Stimulated activated CD8-positive, alpha-beta memory T cell treated with anti-CD3 and anti-CD28 coated beads, Interleukin-4, amount 100 ng/mL, for 4 hours (primary cell): ENCODE measurements at regions not wholly inside any gene's neighbourhood (a gene's known extent, or its start where the extent isn't known, plus 50 kb on each side); places are given as distances from the start of the nearest gene placed in this dataset.
"Not testable (repeated sequence)": the region's sequence is repeated elsewhere in the genome, so short reads cannot be mapped to it uniquely, and the experiment has no call there.

Experiments
- DNase-seq, 2 donors: peaks; one replicate each; pipeline ENCODE4 v3.0.0-alpha.2; 2020; ENCODE audit warnings: low read depth in 2 of 2, low spot score in 1 of 2

DNA sequence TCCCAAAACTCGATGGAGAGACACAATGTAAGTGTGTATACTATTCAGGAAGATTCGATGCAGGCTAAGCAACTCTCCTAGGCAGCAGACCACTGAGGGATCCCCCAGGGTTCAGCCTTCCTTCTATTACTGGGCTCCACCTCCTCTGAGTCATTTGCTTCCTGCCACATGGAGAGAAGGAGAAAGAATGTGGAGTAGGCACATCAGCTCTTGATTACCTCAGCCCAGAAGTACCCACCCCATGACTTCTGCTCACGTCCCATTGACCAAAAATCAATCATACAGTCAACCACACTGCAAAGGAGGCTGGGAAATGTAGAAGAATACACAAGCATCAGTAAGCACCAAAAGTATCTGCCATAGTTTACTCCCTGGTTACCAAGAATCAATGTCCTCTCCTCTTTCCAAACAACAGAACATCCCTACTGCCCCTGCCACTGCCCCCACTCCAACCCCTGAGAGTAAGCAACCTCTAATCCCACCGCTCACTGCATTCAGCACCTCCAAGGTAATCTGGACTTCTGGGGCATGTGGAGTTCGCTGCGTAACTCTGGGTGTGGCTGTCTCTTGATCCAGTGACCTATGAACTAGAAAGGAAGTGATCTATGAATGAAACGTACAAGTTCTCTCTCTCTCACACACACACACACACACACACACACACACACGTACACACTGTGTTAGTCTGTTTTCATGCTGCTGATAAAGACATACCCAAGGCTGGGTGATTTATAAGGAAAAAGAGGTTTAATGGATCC is 91.2 kb upstream of the C1QTNF7 start:
- DNase-seq = no peak

DNA sequence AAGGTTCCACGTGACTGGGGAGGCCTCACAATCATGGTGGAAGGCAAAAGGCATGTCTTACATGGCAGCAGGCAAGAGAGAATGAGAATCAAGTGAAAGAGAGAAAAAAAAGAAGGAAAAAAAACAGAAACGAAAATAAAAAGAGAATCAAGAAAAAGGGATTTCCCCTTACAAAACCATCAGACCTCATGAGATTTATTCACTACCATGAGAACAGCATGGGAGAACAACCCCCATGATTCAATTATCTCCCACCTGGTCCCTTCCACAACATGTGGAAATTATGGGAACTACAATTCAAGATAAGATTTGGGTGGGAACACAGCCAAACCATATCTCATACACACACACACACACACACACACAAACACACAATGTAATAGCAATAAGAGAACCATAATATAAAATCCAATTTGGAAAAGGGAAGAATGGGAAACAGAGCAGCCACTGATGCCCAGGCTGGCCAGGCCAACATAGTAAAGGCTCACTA is 90.6 kb upstream of the C1QTNF7 start:
- not testable (repeated sequence) for DNase-seq

DNA sequence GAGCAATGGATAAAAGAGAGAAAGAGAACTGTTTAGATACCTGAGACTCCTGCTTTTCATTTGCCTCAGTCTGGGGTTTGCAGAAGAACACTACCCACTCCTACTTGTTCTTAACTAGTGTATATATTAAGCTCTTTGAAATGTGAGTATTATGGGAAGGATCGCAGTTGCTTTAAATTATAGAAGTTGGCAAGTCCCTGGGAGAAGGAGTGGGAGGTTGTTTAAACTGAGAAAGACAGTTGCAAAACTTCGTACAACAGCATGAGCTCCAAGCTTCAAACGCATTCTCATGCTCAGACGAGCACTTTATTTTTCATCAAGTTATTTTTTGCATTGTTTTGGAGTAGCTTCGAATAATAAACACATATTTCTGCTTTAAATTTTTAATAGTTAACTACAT is 88.1 kb upstream of the C1QTNF7 start:
- no peak for DNase-seq

DNA sequence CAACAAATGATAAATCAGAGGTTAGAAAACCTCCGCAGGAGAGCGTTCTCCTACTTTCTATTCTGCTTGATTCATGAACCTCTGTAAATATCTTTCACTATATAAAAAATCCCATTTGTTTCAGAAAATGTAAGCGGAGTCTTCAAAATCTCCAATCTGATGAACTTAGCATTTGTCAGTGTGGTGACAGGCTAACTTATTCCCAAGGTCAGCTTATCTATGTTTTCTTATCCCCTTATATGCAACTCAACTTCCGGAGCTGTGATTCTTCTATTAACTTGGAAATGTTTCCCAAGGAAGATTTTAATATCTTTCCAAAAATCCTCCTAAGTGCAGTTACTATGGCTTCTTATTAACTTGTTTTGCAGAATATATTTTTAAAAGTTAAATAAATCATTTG is 87.5 kb upstream of the C1QTNF7 start:
- DNase-seq = no peak

DNA sequence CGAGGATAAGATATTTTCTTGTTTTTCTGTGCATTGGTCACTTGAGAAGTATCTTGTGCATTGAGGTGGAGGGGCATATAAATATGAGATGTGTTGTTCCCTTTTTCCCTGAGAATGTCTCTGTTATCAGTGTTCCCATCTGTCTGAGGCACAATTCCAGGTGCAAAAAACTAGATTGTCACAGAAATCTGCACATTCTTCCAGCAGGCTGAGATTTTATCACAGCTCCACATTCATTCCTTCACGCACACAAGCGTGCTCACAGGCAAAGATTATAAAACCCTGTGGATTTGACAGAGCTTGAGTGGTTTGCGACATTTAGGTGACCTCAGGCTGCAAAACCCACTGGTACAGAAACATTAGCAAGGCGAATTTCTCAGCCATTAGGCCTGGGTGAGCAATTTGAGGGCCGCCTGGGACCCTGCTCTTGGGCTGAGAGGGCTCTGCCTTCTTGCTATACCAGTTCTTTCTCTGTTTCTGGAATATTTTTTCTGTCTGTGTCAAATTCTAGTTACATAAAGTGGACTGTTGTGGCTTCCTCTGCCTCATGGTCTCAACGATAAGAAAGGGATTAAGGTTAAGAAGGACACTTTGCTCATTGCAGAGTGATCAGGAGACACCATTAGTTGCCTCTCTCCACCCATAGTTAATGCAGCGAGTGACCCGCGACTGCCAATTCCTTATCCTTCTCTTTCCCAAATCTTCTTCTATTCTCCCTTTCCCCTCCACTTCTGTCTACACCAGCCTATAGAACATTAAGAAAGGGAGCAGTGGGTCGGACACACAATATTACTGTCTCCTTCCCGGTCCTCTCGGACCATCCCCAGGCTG is 86.7 kb upstream of the C1QTNF7 start:
- DNase-seq = no peak

DNA sequence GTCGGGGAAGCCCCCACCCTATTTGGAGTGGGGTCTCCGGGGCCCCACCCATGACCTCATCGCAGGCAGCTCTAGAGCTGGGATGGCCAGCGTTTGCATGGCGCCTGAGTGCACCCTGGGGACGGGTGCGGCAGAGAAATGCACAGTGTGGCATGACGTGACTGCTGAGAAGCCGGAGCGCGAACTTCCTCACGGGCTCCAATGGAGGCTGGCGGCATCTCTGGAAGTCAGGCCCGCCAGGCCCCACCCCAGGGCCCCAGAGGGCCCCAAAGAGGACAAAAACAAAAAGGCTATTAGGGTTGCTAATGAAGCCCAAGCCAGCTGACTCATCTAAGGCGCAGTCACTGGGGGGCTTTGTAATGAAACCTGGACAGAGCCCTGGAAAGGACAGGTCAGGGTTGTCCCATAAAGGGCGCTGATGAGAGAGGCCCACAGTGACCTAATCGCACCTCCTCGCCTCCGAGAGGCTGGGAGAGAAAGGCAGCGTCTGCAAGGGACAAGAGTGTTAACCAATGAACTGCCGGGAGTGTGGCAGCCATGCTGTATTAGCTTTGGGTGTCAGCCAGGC is 86.0 kb upstream of the C1QTNF7 start:
- DNase-seq = no peak

DNA sequence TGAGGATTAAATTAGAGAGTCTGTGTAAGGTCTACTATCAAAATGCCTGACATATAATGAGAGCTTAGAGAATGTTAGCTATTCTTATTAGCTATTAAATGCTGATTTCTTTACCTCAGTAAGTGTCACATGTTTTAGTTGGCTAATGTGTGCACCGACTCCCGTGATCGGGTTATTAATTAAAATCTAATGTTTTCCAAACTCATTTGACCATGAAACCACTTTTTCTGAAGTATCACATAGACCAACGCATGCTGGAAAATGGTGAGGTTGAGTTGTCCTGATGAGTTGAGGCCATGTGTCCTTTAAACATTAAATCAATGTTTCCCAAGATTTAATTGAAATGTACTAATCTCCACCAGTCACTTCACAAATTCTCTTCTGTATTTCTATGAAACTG is 84.8 kb upstream of the C1QTNF7 start:
- no peak for DNase-seq

DNA sequence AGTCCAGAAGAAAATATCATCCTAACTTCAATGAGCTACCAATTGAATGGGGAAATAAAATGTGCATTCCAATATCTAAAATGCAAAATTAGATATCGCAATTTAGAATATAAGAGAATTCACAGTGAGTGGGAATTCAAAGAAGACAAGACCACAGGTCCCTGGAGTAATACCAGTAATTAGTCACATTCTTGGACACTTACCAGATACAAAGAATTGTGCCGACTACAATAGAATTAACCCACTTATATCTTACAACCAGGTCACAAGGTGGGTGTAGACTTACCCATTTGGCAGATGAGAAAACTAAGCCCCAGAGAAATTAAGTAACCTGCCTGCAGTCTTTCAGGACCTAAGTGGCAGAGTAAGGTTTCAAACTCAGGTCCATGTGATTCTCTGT is 84.3 kb upstream of the C1QTNF7 start:
- DNase-seq = no peak

DNA sequence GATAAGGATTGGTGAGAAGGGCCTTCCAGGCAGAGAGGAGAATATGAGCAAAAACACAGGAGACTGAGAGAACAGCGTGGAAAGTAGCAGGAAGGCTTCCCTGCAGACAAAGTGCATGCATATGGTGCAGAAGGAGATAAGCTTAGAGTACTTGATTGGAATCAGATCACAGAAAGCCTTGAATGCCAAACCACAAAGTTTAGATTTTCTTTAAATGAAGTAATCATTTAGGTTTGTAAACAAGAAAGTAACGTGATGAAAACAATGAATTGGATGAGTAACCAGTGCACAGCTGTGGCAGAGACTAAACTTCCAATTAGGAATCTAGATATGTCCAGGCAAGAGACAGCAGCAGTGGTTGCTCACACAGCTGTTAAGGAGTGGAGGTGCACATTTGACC is 83.8 kb upstream of the C1QTNF7 start:
- DNase-seq = no peak

DNA sequence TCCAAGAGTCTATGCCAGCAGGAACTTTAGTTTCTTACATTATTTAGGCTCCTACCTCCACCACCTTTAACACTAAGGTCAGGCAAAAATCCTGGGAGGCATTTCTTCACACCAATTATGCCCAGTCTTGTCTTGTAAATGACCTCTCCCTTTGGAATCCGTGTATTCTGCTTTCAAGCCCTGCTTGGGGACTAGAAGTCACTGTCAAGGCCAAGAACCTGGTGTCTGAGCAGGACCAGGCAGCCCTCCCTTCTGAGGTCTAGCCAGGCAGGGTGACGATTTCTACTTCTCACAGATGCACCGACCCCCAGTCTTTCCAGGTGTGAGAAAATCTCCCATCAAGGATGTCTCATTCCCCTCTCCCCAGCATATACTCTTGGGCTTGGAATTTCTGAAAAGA is 82.7 kb upstream of the C1QTNF7 start:
- DNase-seq = no peak

DNA sequence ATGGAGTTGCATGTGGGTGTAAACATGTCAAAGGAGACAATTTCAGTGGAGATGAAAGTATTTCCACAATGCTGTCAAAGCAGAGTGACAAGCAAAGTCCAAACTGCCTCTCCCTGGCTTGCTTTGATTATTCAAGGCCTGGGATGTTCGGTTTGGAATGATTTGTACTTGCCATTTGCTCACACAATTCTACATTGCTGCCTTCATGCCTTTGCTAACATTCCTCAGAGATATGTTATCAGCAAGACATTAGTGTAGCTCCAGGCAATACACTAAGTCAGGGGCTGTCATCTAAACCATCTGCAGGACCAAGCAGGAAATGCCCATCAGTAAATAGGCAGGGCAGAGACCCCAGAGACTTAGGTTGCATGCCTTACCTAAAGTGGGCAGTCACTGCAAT is 79.6 kb upstream of the C1QTNF7 start:
- no peak for DNase-seq

DNA sequence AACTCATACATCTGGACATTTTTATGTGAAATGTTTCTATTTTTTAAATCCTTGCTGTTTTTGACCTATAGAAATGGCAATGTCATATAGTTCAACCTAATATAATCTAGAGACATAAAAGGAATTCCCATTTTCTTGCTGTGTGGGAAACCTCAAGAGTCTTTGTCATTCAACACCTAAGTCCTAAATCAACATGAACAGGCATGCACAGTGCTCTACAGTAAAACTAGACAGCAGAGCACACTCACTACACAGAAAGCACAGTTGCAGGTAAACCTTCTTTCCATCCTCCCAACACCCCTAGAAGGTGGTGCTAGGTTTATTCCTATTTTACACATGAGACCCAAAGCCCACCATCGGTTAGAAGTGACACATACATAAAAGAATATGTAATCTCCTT is 79.1 kb upstream of the C1QTNF7 start:
- DNase-seq = no peak

DNA sequence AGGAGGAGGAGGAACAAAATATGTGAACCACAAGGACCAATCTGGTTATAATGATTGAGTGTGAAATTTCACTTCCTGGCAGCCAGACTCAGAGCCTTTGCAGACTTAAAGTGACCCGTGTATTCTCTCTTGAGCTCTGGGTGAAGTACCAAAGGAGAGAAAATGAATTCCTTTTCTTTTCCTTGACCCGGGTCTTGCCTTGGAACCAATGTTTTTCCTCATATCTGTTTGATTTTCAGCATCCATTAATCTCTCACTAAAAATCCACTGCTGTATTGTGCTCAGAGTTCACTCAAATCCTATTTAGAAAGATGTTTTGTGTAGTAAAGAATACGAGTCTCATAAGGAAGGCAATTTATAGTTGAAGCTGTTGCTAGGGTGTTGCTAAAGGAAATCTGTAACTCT is 78.3 kb upstream of the C1QTNF7 start:
- DNase-seq = no peak

DNA sequence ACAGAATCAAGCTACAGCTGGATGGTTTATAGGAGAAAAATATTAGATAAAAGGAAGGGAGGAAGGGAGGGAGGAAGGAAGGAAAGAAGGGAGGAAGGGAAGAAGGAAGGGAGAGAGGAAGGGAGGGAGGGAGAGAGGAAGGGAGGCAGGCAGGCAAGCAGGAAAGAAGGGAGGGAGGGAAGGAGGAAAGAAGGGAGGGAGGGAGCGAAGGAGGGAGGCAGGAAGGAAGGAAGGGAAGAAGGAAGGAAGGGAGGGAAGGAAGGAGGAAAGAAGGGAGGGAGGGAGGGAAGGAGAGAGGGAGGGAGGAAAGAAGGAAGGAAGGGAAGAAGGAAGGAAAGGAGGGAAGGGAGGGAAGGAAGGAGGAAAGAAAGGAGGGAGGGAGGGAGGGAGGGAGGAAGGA is 77.9 kb upstream of the C1QTNF7 start:
- no peak for DNase-seq

DNA sequence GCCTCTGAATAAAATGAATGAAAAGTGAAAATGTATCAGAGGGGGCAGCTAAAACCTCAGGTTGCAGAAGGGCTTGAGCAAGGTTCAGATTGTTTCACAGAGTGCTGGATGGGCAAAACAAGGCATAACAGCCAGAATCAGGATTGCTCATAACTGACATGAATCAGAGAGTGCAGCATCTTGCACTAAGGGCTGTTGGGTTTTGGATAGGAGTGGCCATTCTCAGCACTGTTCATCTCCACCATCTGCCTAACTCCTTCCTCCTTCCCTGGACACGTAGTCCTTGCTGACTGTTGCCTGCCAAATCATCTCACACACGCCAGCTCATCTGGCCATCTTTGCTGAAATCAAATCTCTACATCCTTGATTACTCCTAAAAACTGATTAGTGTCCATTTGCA is 75.3 kb upstream of the C1QTNF7 start:
- no peak for DNase-seq

DNA sequence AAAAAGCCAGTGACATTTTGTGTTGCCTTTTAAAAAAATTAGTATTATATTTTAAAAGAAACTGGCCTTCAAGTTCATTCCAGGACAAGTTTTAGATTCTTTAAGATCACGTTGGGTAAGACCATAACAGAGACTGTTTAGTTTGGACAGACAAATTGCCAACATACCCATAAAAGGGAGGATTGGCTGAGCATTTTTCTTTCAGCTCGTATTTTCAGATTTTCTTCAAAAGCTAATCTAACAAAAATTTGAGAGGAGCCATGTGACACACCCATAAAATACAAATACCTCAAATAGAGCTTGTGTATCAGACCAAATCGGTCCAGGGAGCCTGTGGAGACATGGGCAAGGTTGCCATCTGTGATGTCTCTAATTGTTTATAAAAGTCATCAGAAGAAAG is 74.6 kb upstream of the C1QTNF7 start:
- DNase-seq = no peak

DNA sequence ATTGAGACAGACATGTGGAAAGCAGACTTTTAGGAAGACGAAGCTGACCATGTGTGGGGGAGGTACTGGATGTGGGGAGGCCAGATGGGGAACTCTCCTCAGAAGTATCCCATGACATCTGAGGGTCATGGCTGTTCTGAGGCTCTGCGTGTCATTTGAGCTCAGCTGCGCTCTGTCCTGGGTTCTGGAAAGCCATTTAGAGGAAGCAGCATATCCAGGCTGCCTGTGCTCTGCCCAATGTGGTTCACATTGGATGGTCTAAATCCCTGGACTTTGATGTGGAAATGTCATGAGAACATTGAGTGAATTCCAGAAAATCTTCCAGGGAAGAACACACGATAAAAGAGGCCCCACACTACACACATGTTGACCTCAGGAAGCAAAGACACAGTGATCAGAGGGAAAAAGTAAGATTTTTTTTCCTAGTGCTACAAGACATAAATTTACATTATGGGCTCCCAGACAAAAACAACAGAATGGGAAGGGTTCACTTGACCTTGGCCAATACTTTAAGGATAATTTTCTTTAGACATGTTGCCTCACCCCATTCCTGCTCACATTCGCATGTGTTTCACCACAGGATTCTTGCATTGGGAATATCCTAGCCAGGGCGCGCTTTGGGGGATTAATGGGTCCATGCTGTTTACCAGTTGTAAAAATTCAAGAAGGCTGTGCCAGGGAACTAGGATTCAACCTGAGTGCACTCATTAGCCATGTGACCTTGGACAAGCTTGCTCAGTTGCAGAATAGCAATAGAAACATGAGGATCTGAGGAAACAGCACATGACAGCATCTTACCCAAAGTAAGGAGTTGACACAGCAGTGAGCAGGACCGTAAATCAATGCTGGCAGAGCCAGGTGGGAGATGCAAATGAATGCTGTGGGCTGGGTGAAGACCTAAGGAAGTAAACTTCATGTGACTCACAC is 73.2 kb upstream of the C1QTNF7 start:
- no peak for DNase-seq

DNA sequence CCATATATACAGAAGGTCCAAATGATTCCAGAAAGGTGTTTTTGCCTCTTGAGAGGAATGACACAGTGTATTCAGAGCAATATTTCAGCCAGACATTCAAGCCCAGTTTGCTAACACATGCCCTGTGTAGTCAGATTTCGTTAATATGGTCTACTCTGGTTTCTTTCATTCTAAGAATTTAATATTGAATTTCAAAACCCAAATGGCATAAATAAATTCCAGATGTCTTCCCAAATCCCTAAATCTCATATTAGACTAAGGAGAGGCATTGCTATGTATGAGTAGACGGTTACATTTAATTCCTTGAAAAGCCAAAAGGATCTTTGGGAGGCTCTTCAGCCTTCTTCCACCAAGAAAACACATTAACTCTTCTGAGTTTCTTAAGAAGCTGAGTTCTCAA is 66.3 kb upstream of the C1QTNF7 start:
- no peak for DNase-seq

DNA sequence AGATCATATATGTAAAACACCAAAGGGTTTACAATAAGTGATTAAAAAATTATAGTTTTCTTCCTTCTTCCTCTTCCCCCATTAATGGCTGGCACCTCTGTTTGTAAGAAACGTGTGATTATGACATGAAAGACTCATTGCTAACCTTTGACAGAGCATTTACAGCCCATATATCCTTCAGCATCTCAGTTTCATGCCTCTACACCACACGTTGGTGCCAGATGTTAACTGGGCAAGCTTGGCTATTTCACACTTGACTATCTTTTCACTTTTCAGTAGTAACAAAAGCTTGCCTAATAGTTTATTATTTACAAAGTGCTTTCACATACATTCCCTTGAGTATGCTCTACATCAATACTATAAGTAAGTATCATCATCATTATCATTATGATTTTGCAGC is 65.3 kb upstream of the C1QTNF7 start:
- no peak for DNase-seq

DNA sequence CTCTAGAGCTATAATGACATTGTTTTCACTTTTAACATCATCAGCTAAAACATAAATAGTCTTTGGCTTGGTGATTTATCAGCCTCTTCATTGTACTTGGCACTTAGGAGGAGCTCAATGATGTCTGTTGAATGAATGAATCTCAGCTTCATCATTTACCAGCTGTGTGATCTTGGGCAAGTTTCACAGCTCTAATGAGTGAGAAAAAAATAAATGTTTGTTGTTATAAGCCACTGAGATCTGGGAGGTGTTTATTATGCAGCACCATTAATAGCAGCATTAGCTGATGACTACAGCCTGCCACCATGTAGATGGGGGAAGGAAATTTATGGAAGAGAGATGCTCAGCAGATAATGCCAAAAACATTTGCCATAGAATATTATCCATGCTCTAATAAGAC is 63.6 kb upstream of the C1QTNF7 start:
- DNase-seq = no peak

DNA sequence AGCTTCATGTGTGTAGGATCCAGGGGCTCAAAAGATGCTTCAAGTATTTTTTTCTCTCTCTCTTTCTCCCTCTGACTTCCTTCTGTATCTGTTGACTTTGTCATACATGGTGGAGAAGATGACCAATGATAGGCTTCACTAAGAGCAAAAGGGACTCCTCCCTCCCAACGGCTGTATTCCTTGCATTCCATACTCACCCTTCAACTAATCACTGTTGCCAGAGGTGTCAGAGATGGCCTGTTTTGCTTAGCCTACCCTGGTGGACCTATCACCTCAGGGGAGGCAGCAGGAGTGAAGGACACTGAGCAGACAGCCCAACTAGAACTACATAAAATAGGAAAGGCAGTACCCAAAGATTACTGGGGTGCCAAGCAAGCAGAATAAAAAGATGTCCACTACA is 62.2 kb upstream of the C1QTNF7 start:
- no peak for DNase-seq
